ENCODE measurements at regions not wholly inside any gene's neighbourhood (a gene's known extent, or its start where the extent isn't known, plus 50 kb on each side); places are given as distances from the start of the nearest gene placed in this dataset.

DNA sequence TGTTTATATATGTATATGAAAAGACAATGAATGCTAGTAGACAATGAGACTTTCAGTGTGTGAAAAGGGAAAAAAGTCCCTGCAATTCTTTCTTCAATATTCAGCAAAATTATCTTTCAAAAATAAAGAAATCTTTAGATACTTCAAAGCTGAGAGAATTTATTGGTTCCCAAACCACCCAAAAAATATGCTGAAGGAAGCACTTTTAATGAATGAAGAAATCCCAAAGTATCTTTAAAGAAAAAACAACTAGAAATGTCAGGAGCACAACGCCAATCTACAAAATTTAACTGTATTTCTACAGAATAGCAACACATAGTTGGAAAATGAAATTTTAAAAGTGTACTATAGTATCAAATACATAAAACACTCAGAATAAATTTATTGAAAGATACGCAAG lies 142.3 kb upstream of the CHRM3 start:
- CTCF ChIA-PET = no interaction called here
- POLR2A ChIA-PET = no interaction called here
- no peak overlapping the region for H3K27ac ChIP-seq (ENCODE audit: extremely low read depth, low read depth, low read length)
- no peaks in the 10 kb centered on the region for H3K9me3 ChIP-seq (ENCODE audit: control insufficient read depth, insufficient read depth, low read depth, low read length)
- no peaks in the 10 kb centered on the region for H3K36me3 ChIP-seq (ENCODE audit: control insufficient read depth in 2 of 2, insufficient read depth in 1 of 2, low read length in 2 of 2)
- no peak for TF ChIP-seq ZNF274 (IDR thresholded peaks at IDR 0.05; ENCODE audit: low read length)
- no peak for TF ChIP-seq ZNF274 (tag by site-specific recombination; IDR thresholded peaks at IDR 0.05; ENCODE audit: borderline replicate concordance)
- no peak for TF ChIP-seq ZNF214 (tag by site-specific recombination; IDR thresholded peaks at IDR 0.05; ENCODE audit: borderline replicate concordance)
- TF ChIP-seq KLF17 (tag by site-specific recombination; IDR thresholded peaks at IDR 0.05) = no peak
- no peak for TF ChIP-seq PRDM2 (tag by site-specific recombination; IDR thresholded peaks at IDR 0.05; ENCODE audit: borderline replicate concordance)
- TF ChIP-seq, protein P1, sequence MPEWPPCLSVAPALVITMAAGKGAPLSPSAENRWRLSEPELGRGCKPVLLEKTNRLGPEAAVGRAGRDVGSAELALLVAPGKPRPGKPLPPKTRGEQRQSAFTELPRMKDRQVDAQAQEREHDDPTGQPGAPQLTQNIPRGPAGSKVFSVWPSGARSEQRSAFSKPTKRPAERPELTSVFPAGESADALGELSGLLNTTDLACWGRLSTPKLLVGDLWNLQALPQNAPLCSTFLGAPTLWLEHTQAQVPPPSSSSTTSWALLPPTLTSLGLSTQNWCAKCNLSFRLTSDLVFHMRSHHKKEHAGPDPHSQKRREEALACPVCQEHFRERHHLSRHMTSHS (tag by site-specific recombination; IDR thresholded peaks at IDR 0.05) = no peak
- TF ChIP-seq, protein P2, sequence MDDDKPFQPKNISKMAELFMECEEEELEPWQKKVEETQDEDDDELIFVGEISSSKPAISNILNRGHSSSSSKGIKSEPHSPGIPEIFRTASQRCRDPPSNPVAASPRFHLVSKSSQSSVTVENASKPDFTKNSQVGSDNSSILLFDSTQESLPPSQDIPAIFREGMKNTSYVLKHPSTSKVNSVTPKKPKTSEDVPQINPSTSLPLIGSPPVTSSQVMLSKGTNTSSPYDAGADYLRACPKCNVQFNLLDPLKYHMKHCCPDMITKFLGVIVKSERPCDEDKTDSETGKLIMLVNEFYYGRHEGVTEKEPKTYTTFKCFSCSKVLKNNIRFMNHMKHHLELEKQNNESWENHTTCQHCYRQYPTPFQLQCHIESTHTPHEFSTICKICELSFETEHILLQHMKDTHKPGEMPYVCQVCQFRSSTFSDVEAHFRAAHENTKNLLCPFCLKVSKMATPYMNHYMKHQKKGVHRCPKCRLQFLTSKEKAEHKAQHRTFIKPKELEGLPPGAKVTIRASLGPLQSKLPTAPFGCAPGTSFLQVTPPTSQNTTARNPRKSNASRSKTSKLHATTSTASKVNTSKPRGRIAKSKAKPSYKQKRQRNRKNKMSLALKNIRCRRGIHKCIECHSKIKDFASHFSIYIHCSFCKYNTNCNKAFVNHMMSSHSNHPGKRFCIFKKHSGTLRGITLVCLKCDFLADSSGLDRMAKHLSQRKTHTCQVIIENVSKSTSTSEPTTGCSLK (tag by site-specific recombination; IDR thresholded peaks at IDR 0.05) = no peak
- no peak for TF ChIP-seq PRDM1 (tag by site-specific recombination; IDR thresholded peaks at IDR 0.05)
- TF ChIP-seq, protein P3, sequence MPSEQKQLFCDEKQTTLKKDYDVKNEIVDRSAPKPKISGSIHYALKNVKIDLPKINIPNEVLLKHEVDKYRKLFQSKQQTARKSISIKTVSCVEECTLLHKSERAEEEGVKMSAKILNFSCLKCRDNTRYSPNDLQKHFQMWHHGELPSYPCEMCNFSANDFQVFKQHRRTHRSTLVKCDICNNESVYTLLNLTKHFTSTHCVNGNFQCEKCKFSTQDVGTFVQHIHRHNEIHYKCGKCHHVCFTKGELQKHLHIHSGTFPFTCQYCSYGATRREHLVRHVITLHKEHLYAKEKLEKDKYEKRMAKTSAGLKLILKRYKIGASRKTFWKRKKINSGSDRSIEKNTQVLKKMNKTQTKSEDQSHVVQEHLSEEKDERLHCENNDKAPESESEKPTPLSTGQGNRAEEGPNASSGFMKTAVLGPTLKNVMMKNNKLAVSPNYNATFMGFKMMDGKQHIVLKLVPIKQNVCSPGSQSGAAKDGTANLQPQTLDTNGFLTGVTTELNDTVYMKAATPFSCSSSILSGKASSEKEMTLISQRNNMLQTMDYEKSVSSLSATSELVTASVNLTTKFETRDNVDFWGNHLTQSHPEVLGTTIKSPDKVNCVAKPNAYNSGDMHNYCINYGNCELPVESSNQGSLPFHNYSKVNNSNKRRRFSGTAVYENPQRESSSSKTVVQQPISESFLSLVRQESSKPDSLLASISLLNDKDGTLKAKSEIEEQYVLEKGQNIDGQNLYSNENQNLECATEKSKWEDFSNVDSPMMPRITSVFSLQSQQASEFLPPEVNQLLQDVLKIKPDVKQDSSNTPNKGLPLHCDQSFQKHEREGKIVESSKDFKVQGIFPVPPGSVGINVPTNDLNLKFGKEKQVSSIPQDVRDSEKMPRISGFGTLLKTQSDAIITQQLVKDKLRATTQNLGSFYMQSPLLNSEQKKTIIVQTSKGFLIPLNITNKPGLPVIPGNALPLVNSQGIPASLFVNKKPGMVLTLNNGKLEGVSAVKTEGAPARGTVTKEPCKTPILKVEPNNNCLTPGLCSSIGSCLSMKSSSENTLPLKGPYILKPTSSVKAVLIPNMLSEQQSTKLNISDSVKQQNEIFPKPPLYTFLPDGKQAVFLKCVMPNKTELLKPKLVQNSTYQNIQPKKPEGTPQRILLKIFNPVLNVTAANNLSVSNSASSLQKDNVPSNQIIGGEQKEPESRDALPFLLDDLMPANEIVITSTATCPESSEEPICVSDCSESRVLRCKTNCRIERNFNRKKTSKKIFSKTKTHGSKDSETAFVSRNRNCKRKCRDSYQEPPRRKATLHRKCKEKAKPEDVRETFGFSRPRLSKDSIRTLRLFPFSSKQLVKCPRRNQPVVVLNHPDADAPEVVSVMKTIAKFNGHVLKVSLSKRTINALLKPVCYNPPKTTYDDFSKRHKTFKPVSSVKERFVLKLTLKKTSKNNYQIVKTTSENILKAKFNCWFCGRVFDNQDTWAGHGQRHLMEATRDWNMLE (tag by site-specific recombination; conservative IDR thresholded peaks at IDR 0.05; ENCODE audit: low read depth) = no peak
- TF ChIP-seq KLF9 (tag by site-specific recombination; IDR thresholded peaks at IDR 0.05; ENCODE audit: low read depth) = no peak
- no peaks in the 10 kb centered on the region for H3K4me1 ChIP-seq (ENCODE audit: control insufficient read depth, insufficient read depth, low read length)
- H3K4me3 ChIP-seq (ENCODE audit: low read depth, low read length) = no peak overlapping the region
